ENCODE measurements at regions not wholly inside any gene's neighbourhood (a gene's known extent, or its start where the extent isn't known, plus 50 kb on each side); places are given as distances from the start of the nearest gene placed in this dataset.

DNA sequence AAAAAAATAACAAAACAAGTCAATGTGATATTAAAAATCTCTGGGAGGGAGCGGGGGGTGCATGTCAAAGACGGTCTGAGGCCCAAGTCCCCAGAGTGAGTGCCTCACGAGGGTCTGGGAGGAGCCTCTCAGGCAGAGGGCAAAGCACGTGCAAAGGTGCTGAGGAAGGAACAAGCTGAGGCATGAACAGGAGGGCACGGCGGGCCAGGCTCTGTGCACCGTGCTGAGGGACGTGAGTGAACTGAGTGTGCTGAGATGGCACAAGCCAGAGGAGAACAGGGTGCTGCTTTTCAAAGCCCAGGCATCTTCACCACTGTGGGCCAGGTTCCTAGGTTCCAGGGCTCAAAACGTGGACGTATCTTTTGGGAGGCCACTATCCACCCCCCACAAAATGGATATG, 142.1 kb upstream of the PHACTR3 start:
- no peaks in the 10 kb centered on the region for H3K36me3 Mint-ChIP-seq (ENCODE audit: low read depth)
- DNase-seq, result no peak
- peaks cover 2% of the 10 kb centered on the region for H3K27me3 Mint-ChIP-seq
- no peaks in the 10 kb centered on the region for H3K4me1 Mint-ChIP-seq
- ChIA-PET POLR2A (no interaction called here), CTCF (no interaction called here)
- H3K27ac Mint-ChIP-seq, result no peak overlapping the region
- no peak overlapping the region for H3K4me3 Mint-ChIP-seq
- no peaks in the 10 kb centered on the region for H3K9me3 Mint-ChIP-seq

- no peaks in the 10 kb centered on the region for H3K9me3 Mint-ChIP-seq
- H3K27ac Mint-ChIP-seq, result no peak overlapping the region
- no peak overlapping the region for H3K4me3 Mint-ChIP-seq
- H3K27me3 Mint-ChIP-seq, result no peaks in the 10 kb centered on the region
- POLR2A ChIA-PET, result no interaction called here
- no peak for DNase-seq
- no peaks in the 10 kb centered on the region for H3K4me1 Mint-ChIP-seq
- CTCF ChIA-PET, result no interaction called here
- H3K36me3 Mint-ChIP-seq (ENCODE audit: low read depth), result no peaks in the 10 kb centered on the region
Observed at GRCh38 chr20:59463541-59463940, 140.8 kb upstream of the PHACTR3 start.

DNA sequence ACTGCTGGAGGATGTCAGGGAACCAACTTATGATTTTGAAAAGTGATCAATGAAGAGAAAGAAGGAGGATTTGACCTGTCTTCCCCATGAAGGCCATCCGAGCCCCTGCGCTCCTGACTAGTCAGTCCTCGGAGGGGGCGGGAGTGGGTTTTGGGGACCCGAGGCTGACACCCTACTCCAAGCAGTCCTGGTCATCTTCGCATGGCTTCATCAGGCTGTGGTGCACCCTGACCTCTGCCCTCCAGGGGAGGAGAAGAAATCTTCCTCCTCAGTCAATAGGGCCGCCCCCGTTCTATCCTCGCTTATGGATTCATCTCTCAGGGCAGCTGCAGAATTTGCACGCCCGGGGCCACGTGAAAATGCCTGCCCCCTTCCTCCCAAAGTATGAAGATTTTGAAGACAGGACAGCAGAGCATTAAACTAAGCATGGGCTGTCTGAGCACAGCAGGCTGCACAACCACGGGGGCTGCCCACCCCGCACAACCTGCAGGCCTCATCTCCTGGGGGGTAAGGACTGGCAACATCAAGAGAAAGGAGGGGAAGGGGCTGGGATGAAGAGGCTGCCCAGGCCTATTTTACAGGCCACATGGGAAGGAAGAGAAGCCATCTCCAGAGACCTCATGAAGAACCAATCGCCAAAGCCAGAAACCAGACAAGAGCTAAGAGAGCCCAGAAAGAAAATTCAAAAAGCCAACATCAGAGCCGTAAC, 138.1 kb upstream of the PHACTR3 start:
- Mint-ChIP-seq H3K9me3 (no peaks in the 10 kb centered on the region), H3K27ac (no peak overlapping the region), H3K4me3 (no peak overlapping the region), H3K36me3 (ENCODE audit: low read depth) (no peaks in the 10 kb centered on the region), H3K27me3 (no peaks in the 10 kb centered on the region), H3K4me1 (no peaks in the 10 kb centered on the region)
- no peak for DNase-seq
- CTCF ChIA-PET, result no interaction called here
- POLR2A ChIA-PET, result no interaction called here

DNA sequence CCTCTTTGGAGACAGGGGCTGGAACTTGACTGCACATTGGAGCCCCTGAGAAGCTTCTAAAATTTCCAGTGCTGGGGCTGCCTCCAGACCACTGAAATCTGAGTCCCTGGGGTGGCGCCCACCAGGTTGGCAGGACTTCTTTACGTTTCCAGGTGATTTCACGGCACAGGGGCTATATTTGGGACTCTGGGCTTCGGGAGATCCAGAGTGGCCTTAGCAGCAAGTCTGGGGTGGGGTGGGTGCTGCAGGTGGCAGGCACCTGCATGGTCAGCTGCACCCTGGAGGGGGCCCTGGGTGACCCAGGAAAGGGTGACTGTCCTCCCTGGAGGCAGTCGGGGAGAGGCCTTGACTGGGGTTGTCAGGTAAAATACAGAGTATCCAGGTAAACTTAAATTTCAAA, 135.5 kb upstream of the PHACTR3 start:
- H3K27me3 Mint-ChIP-seq, result peaks cover 3% of the 10 kb centered on the region
- DNase-seq, result no peak
- H3K9me3 Mint-ChIP-seq, result no peaks in the 10 kb centered on the region
- H3K27ac Mint-ChIP-seq, result no peak overlapping the region
- no peaks in the 10 kb centered on the region for H3K4me1 Mint-ChIP-seq
- POLR2A ChIA-PET, result no interaction called here
- H3K36me3 Mint-ChIP-seq (ENCODE audit: low read depth), result no peaks in the 10 kb centered on the region
- H3K4me3 Mint-ChIP-seq, result no peak overlapping the region
- CTCF ChIA-PET, result interaction anchor here (1.2 kb wide), 1 partner anchor 8 kb away, joined by 3 read pairs; no protein-coding TSS in a partner anchor

- CTCF ChIA-PET, result no interaction called here
Observed at GRCh38 chr20:59469267-59470252, 134.8 kb upstream of the PHACTR3 start.

DNA sequence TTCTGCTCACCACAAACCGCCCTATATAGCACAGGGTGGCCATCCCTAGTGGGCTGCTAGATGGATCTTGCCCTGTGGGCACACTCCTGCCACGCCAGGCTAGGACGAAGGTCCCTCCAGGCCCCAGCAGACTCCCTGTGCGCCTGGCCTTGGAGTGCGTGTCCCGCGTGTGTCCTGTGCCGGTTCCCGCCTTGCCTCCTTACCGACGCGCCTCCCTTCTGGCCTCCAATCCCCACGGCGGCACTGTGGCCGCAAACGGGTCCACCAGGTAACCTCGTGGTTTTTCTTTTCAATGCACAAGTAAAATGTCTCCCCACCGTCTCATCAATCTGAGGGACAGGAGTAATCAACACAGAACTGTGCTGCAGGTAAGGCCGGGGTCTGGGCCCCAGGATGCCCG, 133.8 kb upstream of the PHACTR3 start:
- ChIA-PET POLR2A (no interaction called here), CTCF (no interaction called here)
- Mint-ChIP-seq H3K9me3 (no peaks in the 10 kb centered on the region), H3K27ac (no peak overlapping the region), H3K27me3 (peaks cover 12% of the 10 kb centered on the region), H3K4me3 (no peak overlapping the region), H3K36me3 (ENCODE audit: low read depth) (no peaks in the 10 kb centered on the region), H3K4me1 (no peaks in the 10 kb centered on the region)
- no peak for DNase-seq

More at GRCh38 chr20:59469267-59470252, 134.8 kb upstream of the PHACTR3 start:
- POLR2A ChIA-PET, result no interaction called here
- Mint-ChIP-seq H3K27ac (no peak overlapping the region), H3K36me3 (ENCODE audit: low read depth) (no peaks in the 10 kb centered on the region), H3K4me1 (no peaks in the 10 kb centered on the region), H3K27me3 (peaks cover 8% of the 10 kb centered on the region), H3K4me3 (no peak overlapping the region), H3K9me3 (no peaks in the 10 kb centered on the region)
- DNase-seq, result no peak

DNA sequence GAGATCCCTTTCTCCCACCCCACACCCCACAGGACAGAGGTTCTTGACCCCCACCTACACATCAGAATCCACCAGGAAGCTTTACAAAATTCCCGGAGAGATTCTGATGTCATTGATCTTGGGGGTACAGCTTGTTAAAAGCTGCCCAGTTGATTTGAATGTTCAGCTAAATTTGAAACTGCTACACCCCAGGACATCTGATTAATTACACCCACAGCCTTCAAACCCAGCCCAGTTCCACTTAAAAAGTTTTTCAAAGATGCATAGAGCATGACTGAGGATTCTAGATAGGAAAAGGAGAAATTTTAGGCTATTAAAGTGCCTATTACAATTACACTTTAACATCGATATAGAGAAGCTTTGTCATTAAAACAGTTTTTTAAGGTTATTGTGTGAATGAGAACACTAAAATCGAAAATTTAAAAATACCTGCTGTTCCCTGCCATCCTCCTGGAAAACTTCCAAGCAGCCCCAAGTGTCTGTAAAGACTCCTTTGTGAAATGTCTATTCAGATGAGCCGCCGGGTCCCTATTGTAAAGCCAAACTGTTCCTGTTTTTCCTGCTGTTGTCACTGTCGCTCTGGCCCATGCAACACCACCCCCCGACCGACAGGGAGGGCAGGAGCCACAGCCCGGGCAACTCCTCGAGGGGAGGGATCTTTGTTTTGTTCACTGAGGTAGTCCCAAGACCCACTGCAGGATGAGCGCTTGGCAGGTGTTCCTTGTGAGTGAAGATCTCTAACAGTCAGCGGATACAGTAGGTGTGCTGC, 132.5 kb upstream of the PHACTR3 start:
- POLR2A ChIA-PET, result interaction anchor here (0.7 kb wide), 1 partner anchor 187 kb away, joined by 3 read pairs; no protein-coding TSS in a partner anchor
- Mint-ChIP-seq H3K36me3 (ENCODE audit: low read depth) (no peaks in the 10 kb centered on the region), H3K27me3 (peaks cover 17% of the 10 kb centered on the region), H3K27ac (no peak overlapping the region), H3K4me1 (no peaks in the 10 kb centered on the region), H3K4me3 (no peak overlapping the region), H3K9me3 (no peaks in the 10 kb centered on the region)
- CTCF ChIA-PET, result no interaction called here
- DNase-seq, result no peak

GRCh38 chr20:59473742-59474141, 130.6 kb upstream of the PHACTR3 start:
- Mint-ChIP-seq H3K4me1 (no peaks in the 10 kb centered on the region), H3K4me3 (no peak overlapping the region), H3K9me3 (no peaks in the 10 kb centered on the region)

DNA sequence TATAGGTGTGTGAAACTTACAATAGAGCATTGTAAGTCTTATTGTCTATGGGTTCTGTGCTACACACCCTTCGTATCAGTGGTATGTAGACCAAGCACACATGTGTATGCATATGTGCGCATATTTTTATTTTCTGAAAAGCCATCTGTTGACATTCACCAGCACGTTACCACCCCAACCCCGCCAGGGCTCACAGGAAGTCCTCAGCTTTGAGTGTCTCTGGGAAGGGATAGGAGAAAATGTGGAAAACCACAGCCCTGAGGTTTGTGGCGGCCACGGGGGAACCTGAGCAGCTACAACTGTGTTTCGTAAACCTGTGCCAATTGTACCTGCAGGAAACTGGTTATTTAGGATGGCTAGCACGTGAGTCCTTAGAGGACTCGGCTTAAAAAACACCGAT, 123.3 kb upstream of the PHACTR3 start:
- Mint-ChIP-seq H3K27me3 (peaks cover 24% of the 10 kb centered on the region), H3K27ac (no peak overlapping the region), H3K4me3 (no peak overlapping the region), H3K4me1 (no peaks in the 10 kb centered on the region), H3K36me3 (ENCODE audit: low read depth) (no peaks in the 10 kb centered on the region), H3K9me3 (no peaks in the 10 kb centered on the region)
- no peak for DNase-seq
- POLR2A ChIA-PET, result no interaction called here
- CTCF ChIA-PET, result no interaction called here

More at GRCh38 chr20:59473742-59474141, 130.6 kb upstream of the PHACTR3 start:
- Mint-ChIP-seq H3K36me3 (ENCODE audit: low read depth) (no peaks in the 10 kb centered on the region), H3K27me3 (peaks cover 25% of the 10 kb centered on the region), H3K27ac (no peak overlapping the region)
- POLR2A ChIA-PET, result no interaction called here
- CTCF ChIA-PET, result no interaction called here
- no peak for DNase-seq

DNA sequence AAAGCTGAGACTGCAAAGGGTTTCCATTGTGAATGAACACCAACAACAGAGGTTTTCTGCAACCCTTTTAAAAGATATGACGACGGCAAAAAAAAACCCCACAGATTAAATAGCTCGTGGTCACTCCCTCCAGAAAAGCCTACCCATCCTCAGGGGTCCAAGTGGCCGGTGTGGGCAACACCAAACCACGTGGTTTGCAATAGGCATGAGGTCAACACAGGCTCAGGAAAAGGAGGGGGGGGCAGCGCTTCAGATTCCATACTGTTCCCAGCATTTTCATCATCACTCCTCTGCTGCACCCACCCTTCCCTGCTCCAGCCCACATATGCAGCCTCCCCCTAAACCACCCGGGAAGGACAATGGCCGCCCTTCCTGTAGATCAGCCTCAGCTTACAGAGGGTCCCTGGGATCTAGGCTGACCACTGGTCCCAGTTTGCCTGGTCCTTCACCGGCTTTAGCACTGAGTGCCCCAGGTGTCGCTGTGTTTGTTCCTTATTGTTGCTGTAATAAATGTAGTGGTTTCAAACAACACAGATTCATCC, 122.8 kb upstream of the PHACTR3 start:
- H3K27me3 Mint-ChIP-seq, result peaks cover 22% of the 10 kb centered on the region
- no peak overlapping the region for H3K4me3 Mint-ChIP-seq
- no peak overlapping the region for H3K27ac Mint-ChIP-seq
- no peak for DNase-seq
- no peaks in the 10 kb centered on the region for H3K4me1 Mint-ChIP-seq
- H3K9me3 Mint-ChIP-seq, result no peaks in the 10 kb centered on the region
- POLR2A ChIA-PET, result no interaction called here
- CTCF ChIA-PET, result no interaction called here
- no peaks in the 10 kb centered on the region for H3K36me3 Mint-ChIP-seq (ENCODE audit: low read depth)

- ChIA-PET CTCF (interaction anchor here (0.5 kb wide), 1 partner anchor 910 kb away, joined by 3 read pairs; no protein-coding TSS in a partner anchor), POLR2A (no interaction called here)
- DNase-seq, result no peak
- Mint-ChIP-seq H3K36me3 (ENCODE audit: low read depth) (no peaks in the 10 kb centered on the region), H3K4me3 (no peak overlapping the region), H3K27me3 (peaks cover 19% of the 10 kb centered on the region), H3K9me3 (no peaks in the 10 kb centered on the region), H3K4me1 (no peaks in the 10 kb centered on the region), H3K27ac (no peak overlapping the region)
Observed at GRCh38 chr20:59482351-59483187, 121.8 kb upstream of the PHACTR3 start.

GRCh38 chr20:59483481-59483880, 120.9 kb upstream of the PHACTR3 start:
- H3K4me3 Mint-ChIP-seq, result no peak overlapping the region
- no peaks in the 10 kb centered on the region for H3K36me3 Mint-ChIP-seq (ENCODE audit: low read depth)
- DNase-seq, result no peak
- ChIA-PET POLR2A (no interaction called here), CTCF (no interaction called here)
- no peaks in the 10 kb centered on the region for H3K4me1 Mint-ChIP-seq
- H3K27me3 Mint-ChIP-seq, result peaks cover 13% of the 10 kb centered on the region
- H3K9me3 Mint-ChIP-seq, result no peaks in the 10 kb centered on the region
- H3K27ac Mint-ChIP-seq, result no peak overlapping the region

All from activated CD4-positive, alpha-beta T cell treated with anti-CD3 and anti-CD28 coated beads, Interleukin-2, amount 10 ng/mL, durations not matched to agents 7 days and 5 days (primary cell).